CD4-positive, alpha-beta memory T cell (primary cell): ENCODE measurements at regions not wholly inside any gene's neighbourhood (a gene's known extent, or its start where the extent isn't known, plus 50 kb on each side); places are given as distances from the start of the nearest gene placed in this dataset.

Experiments used
- CTCF ChIA-PET: fragments of 350-600 bp; sonication (Branson Sonifier 250); formaldehyde crosslinking; loops from one replicate; lab custom pipeline; 2021; ENCODE audit warnings: inconsistent platforms; ENCODE audit not compliant: partially characterized antibody; lab: Charles Lee
- POLR2A ChIA-PET: fragments of 350-600 bp; sonication (Branson Sonifier 250); formaldehyde crosslinking; loops from one replicate; lab custom pipeline; 2021; ENCODE audit not compliant: partially characterized antibody; lab: Charles Lee
- DNase-seq, 5 donors: peaks; one replicate each; pipeline versions ENCODE4 v3.0.0 to v3.0.0-alpha.2; 2020 to 2022; ENCODE audit warnings: mixed read lengths in 1 of 5
- H3K27ac ChIP-seq: one replicate; pipeline ENCODE4 v1.7.0; 2013; ENCODE audit warnings: low read depth, low read length
- H3K27me3 ChIP-seq: 2 replicates; pipeline ENCODE4 v1.7.0; 2013; ENCODE audit warnings: mild to moderate bottlenecking, low read length, moderate library complexity; ENCODE audit not compliant: insufficient read depth
- H3K36me3 ChIP-seq: 2 replicates; pipeline ENCODE4 v1.7.0; 2013; ENCODE audit warnings: mild to moderate bottlenecking, low read length, moderate library complexity; ENCODE audit not compliant: insufficient read depth
- H3K4me1 ChIP-seq: 2 replicates; pipeline ENCODE4 v1.7.0; 2013; ENCODE audit warnings: mild to moderate bottlenecking, low read length, moderate library complexity; ENCODE audit not compliant: insufficient read depth
- H3K4me3 ChIP-seq, 2 donors: one replicate each; pipeline ENCODE4 v1.7.0; 2013; ENCODE audit warnings: low read length in 2 of 2, mild to moderate bottlenecking in 1 of 2
- H3K9me3 ChIP-seq, 2 donors: one replicate each; pipeline ENCODE4 v1.7.0; 2013; ENCODE audit warnings: low read length in 2 of 2, control low read depth in 1 of 2; ENCODE audit not compliant: control insufficient read depth in 1 of 2
- H3K27ac Mint-ChIP-seq, 7 donors: one replicate each; pipeline ENCODE4 v1.8.0; 2020 to 2021; ENCODE audit warnings: mixed read lengths in 7 of 7, mild to moderate bottlenecking in 6 of 7, inconsistent platforms in 3 of 7, moderate library complexity in 3 of 7
- H3K27me3 Mint-ChIP-seq, 2 donors: one replicate each; pipeline ENCODE4 v1.8.0; 2020 to 2021; ENCODE audit warnings: mixed read lengths in 2 of 2
- H3K36me3 Mint-ChIP-seq, 2 donors: one replicate each; pipeline ENCODE4 v1.8.0; 2020 to 2021; ENCODE audit warnings: mixed read lengths in 2 of 2, inconsistent platforms in 1 of 2, mild to moderate bottlenecking in 1 of 2
- H3K4me1 Mint-ChIP-seq, 4 donors: one replicate each; pipeline ENCODE4 v1.8.0; 2020 to 2021; ENCODE audit warnings: mixed read lengths in 4 of 4, mild to moderate bottlenecking in 1 of 4
- H3K4me3 Mint-ChIP-seq, 8 donors: one replicate each; pipeline ENCODE4 v1.8.0; 2020 to 2021; ENCODE audit warnings: mixed read lengths in 8 of 8, mild to moderate bottlenecking in 7 of 8, moderate library complexity in 6 of 8, inconsistent platforms in 3 of 8
- H3K9me3 Mint-ChIP-seq, 8 donors: one replicate each; pipeline ENCODE4 v1.8.0; 2020 to 2021; ENCODE audit warnings: mixed read lengths in 8 of 8, mild to moderate bottlenecking in 5 of 8, inconsistent platforms in 3 of 8, moderate library complexity in 1 of 8
- intact Hi-C: fragments of 100-400 bp; cut with micrococcal nuclease; formaldehyde crosslinking; loops from one replicate; pipeline ENCODE4 v1.15.1; 2023

- intact Hi-C loops, result no loop called here
- Histone ChIP-seq H3K4me3 (no peak overlapping the region), H3K27me3 (no peaks in the 10 kb centered on the region), H3K36me3 (no peaks in the 10 kb centered on the region), H3K9me3 (no peaks in the 10 kb centered on the region), H3K4me1 (no peaks in the 10 kb centered on the region), H3K27ac (no peak overlapping the region)
- Mint-ChIP-seq H3K4me3 (no peak overlapping the region), H3K9me3 (peaks cover 0 to 6% (median 2%) of the 10 kb centered on the region in 8 donors), H3K27me3 (no peaks in the 10 kb centered on the region), H3K4me1 (no peaks in the 10 kb centered on the region), H3K36me3 (no peaks in the 10 kb centered on the region), H3K27ac (no peak overlapping the region)
- no peak for DNase-seq
- CTCF ChIA-PET, result no interaction called here
- POLR2A ChIA-PET, result no interaction called here
Measured at GRCh38 chr20:11445161-11445560, 472.5 kb upstream of the BTBD3 start.

- CTCF ChIA-PET, result no interaction called here
- POLR2A ChIA-PET, result no interaction called here
- no peak overlapping the region for H3K4me3 ChIP-seq
- no peaks in the 10 kb centered on the region for H3K36me3 Mint-ChIP-seq
- no peaks in the 10 kb centered on the region for H3K9me3 ChIP-seq
- peaks cover 0 to 6% (median 4%) of the 10 kb centered on the region in 8 donors for H3K9me3 Mint-ChIP-seq
- no peak overlapping the region for H3K27ac Mint-ChIP-seq
- intact Hi-C loops, result no loop called here
- H3K4me1 ChIP-seq, result no peaks in the 10 kb centered on the region
- H3K27me3 ChIP-seq, result no peaks in the 10 kb centered on the region
- no peak overlapping the region for H3K4me3 Mint-ChIP-seq
- H3K36me3 ChIP-seq, result no peaks in the 10 kb centered on the region
- H3K27ac ChIP-seq, result no peak overlapping the region
- no peak for DNase-seq
- H3K27me3 Mint-ChIP-seq, result no peaks in the 10 kb centered on the region
- H3K4me1 Mint-ChIP-seq, result no peaks in the 10 kb centered on the region
Measured at GRCh38 chr20:11445891-11446290, 471.8 kb upstream of the BTBD3 start.

- no peak overlapping the region for H3K4me3 Mint-ChIP-seq
- H3K36me3 Mint-ChIP-seq, result no peaks in the 10 kb centered on the region
Measured at GRCh38 chr20:11447371-11448100, 470.2 kb upstream of the BTBD3 start.

GRCh38 chr20:11448554-11448953 lies 469.1 kb upstream of the BTBD3 start:
- Mint-ChIP-seq H3K36me3 (no peaks in the 10 kb centered on the region), H3K4me1 (no peaks in the 10 kb centered on the region), H3K27me3 (no peaks in the 10 kb centered on the region), H3K4me3 (no peak overlapping the region), H3K27ac (no peak overlapping the region), H3K9me3 (peaks cover 0 to 9% (median 4%) of the 10 kb centered on the region in 8 donors)
- Histone ChIP-seq H3K27me3 (no peaks in the 10 kb centered on the region), H3K4me3 (no peak overlapping the region), H3K9me3 (no peaks in the 10 kb centered on the region), H3K27ac (no peak overlapping the region), H3K36me3 (no peaks in the 10 kb centered on the region), H3K4me1 (no peaks in the 10 kb centered on the region)
- ChIA-PET CTCF (no interaction called here), POLR2A (no interaction called here)
- no peak for DNase-seq
- intact Hi-C loops, result no loop called here

More at GRCh38 chr20:11447371-11448100, 470.2 kb upstream of the BTBD3 start:
- ChIA-PET CTCF (no interaction called here), POLR2A (no interaction called here)
- H3K36me3 ChIP-seq, result no peaks in the 10 kb centered on the region
- no peak overlapping the region for H3K27ac Mint-ChIP-seq
- no peaks in the 10 kb centered on the region for H3K4me1 ChIP-seq
- H3K27me3 Mint-ChIP-seq, result no peaks in the 10 kb centered on the region
- intact Hi-C loops, result no loop called here
- no peak overlapping the region for H3K27ac ChIP-seq
- H3K9me3 ChIP-seq, result no peaks in the 10 kb centered on the region
- no peaks in the 10 kb centered on the region for H3K27me3 ChIP-seq
- no peak overlapping the region for H3K4me3 ChIP-seq
- no peak for DNase-seq
- no peaks in the 10 kb centered on the region for H3K4me1 Mint-ChIP-seq
- peaks cover 0 to 6% (median 4%) of the 10 kb centered on the region in 8 donors for H3K9me3 Mint-ChIP-seq

GRCh38 chr20:11451793-11452291 lies 465.9 kb upstream of the BTBD3 start:
- peaks cover 4 to 10% (median 6%) of the 10 kb centered on the region in 8 donors for H3K9me3 Mint-ChIP-seq
- no peaks in the 10 kb centered on the region for H3K36me3 ChIP-seq
- H3K4me1 Mint-ChIP-seq, result no peaks in the 10 kb centered on the region
- no peaks in the 10 kb centered on the region for H3K9me3 ChIP-seq
- CTCF ChIA-PET, result no interaction called here
- H3K27me3 ChIP-seq, result no peaks in the 10 kb centered on the region
- no peak overlapping the region for H3K27ac Mint-ChIP-seq
- H3K4me3 Mint-ChIP-seq, result no peak overlapping the region
- no peaks in the 10 kb centered on the region for H3K36me3 Mint-ChIP-seq
- H3K4me3 ChIP-seq, result no peak overlapping the region
- H3K27me3 Mint-ChIP-seq, result no peaks in the 10 kb centered on the region
- no peak for DNase-seq
- no peak overlapping the region for H3K27ac ChIP-seq
- intact Hi-C loops, result no loop called here
- POLR2A ChIA-PET, result no interaction called here
- no peaks in the 10 kb centered on the region for H3K4me1 ChIP-seq

GRCh38 chr20:11452326-11452725 lies 465.4 kb upstream of the BTBD3 start:
- intact Hi-C loops, result no loop called here
- H3K36me3 Mint-ChIP-seq, result no peaks in the 10 kb centered on the region

GRCh38 chr20:11453430-11453829 lies 464.3 kb upstream of the BTBD3 start:
- Histone ChIP-seq H3K4me3 (no peak overlapping the region), H3K36me3 (no peaks in the 10 kb centered on the region), H3K27ac (no peak overlapping the region), H3K27me3 (no peaks in the 10 kb centered on the region), H3K4me1 (no peaks in the 10 kb centered on the region), H3K9me3 (no peaks in the 10 kb centered on the region)
- intact Hi-C loops, result no loop called here
- CTCF ChIA-PET, result no interaction called here
- Mint-ChIP-seq H3K4me1 (no peaks in the 10 kb centered on the region), H3K9me3 (peaks cover 4 to 9% (median 6%) of the 10 kb centered on the region in 8 donors), H3K36me3 (no peaks in the 10 kb centered on the region), H3K4me3 (no peak overlapping the region), H3K27me3 (no peaks in the 10 kb centered on the region), H3K27ac (no peak overlapping the region)
- DNase-seq, result no peak
- POLR2A ChIA-PET, result no interaction called here

More at GRCh38 chr20:11452326-11452725, 465.4 kb upstream of the BTBD3 start:
- no peaks in the 10 kb centered on the region for H3K27me3 Mint-ChIP-seq
- no peak for DNase-seq
- ChIA-PET CTCF (no interaction called here), POLR2A (no interaction called here)
- no peaks in the 10 kb centered on the region for H3K36me3 ChIP-seq
- no peaks in the 10 kb centered on the region for H3K9me3 ChIP-seq
- no peaks in the 10 kb centered on the region for H3K4me1 Mint-ChIP-seq
- H3K4me1 ChIP-seq, result no peaks in the 10 kb centered on the region
- H3K27ac Mint-ChIP-seq, result no peak overlapping the region
- H3K27ac ChIP-seq, result no peak overlapping the region
- no peaks in the 10 kb centered on the region for H3K27me3 ChIP-seq
- no peak overlapping the region for H3K4me3 ChIP-seq
- H3K9me3 Mint-ChIP-seq, result peaks cover 4 to 9% (median 6%) of the 10 kb centered on the region in 8 donors
- no peak overlapping the region for H3K4me3 Mint-ChIP-seq
